GM06990 (cell line): ENCODE measurements at regions not wholly inside any gene's neighbourhood (a gene's known extent, or its start where the extent isn't known, plus 50 kb on each side); places are given as distances from the start of the nearest gene placed in this dataset.

ENCODE experiments used
- DNase-seq: peaks from one replicate; pipeline ENCODE4 v3.0.0-alpha.2; 2011; ENCODE audit not compliant: insufficient read length; ENCODE audit errors: extremely low read depth
- H3K27me3 ChIP-seq: replicated peaks from 2 replicates; pipeline ENCODE4 v1.6.0; 2011; ENCODE audit warnings: low read length; ENCODE audit not compliant: control insufficient read depth, insufficient read depth
- H3K36me3 ChIP-seq: 2 replicates; pipeline ENCODE4 v1.5.1; 2011; ENCODE audit warnings: low read length; ENCODE audit not compliant: control insufficient read depth, insufficient read depth
- H3K4me3 ChIP-seq: replicated peaks from 2 replicates; pipeline ENCODE4 v1.5.1; 2011; ENCODE audit warnings: low read depth, mild to moderate bottlenecking, control low read depth, low read length
- TF ChIP-seq, protein P1 (sequence below): IDR thresholded peaks from 2 replicates; pipeline ENCODE4 v1.5.1; 2011; ENCODE audit warnings: low read length, control low read depth, mild to moderate bottlenecking, inconsistent platforms; ENCODE audit not compliant: insufficient read depth, poor library complexity, severe bottlenecking

- TF ChIP-seq, protein P1, sequence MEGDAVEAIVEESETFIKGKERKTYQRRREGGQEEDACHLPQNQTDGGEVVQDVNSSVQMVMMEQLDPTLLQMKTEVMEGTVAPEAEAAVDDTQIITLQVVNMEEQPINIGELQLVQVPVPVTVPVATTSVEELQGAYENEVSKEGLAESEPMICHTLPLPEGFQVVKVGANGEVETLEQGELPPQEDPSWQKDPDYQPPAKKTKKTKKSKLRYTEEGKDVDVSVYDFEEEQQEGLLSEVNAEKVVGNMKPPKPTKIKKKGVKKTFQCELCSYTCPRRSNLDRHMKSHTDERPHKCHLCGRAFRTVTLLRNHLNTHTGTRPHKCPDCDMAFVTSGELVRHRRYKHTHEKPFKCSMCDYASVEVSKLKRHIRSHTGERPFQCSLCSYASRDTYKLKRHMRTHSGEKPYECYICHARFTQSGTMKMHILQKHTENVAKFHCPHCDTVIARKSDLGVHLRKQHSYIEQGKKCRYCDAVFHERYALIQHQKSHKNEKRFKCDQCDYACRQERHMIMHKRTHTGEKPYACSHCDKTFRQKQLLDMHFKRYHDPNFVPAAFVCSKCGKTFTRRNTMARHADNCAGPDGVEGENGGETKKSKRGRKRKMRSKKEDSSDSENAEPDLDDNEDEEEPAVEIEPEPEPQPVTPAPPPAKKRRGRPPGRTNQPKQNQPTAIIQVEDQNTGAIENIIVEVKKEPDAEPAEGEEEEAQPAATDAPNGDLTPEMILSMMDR = no peak
- no peak overlapping the region for H3K4me3 ChIP-seq
- H3K27me3 ChIP-seq = no peaks in the 10 kb centered on the region
- DNase-seq = no peak
- no peaks in the 10 kb centered on the region for H3K36me3 ChIP-seq
Measured at GRCh38 chr6:146890644-146891434, 292.1 kb downstream of the ADGB start.

DNA sequence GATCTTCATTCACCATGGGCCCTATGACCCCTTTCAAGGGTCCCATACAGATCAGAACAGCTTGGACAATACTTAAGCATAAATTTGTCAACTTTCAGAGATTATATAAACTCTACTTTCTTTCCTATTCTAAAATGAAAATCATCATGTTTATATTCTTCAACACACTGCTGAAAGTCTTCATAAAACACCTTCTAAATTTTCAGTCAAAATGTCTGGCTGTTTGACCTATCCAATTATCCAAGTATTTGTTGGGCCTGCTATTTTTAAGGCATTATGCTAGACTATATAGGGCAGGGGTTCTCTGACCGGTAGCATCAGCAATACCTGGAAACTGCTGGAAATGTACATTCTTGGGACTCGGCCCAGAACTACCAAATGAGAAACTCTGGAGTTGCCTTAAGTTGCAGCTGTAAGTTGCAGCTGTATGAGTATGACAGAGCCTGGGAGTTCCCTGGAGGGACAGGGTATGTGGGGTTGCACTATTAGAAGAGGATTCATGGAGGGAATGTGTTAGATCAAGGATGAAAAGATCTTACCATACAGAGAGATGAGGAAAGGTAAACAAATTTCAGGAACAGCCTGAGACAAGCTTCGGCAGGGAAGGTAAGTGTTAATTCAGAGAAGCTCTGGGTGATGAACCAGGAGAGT, 293.0 kb downstream of the ADGB start:
- Histone ChIP-seq H3K36me3 (no peaks in the 10 kb centered on the region), H3K4me3 (no peak overlapping the region), H3K27me3 (no peaks in the 10 kb centered on the region)
- DNase-seq = no peak
- TF ChIP-seq, protein P1 = no peak

- no peak for DNase-seq
- no peak overlapping the region for H3K4me3 ChIP-seq
- TF ChIP-seq, protein P1 = no peak
- H3K27me3 ChIP-seq = no peaks in the 10 kb centered on the region
- H3K36me3 ChIP-seq = no peaks in the 10 kb centered on the region
Measured at GRCh38 chr6:146892283-146892612, 293.5 kb downstream of the ADGB start.

DNA sequence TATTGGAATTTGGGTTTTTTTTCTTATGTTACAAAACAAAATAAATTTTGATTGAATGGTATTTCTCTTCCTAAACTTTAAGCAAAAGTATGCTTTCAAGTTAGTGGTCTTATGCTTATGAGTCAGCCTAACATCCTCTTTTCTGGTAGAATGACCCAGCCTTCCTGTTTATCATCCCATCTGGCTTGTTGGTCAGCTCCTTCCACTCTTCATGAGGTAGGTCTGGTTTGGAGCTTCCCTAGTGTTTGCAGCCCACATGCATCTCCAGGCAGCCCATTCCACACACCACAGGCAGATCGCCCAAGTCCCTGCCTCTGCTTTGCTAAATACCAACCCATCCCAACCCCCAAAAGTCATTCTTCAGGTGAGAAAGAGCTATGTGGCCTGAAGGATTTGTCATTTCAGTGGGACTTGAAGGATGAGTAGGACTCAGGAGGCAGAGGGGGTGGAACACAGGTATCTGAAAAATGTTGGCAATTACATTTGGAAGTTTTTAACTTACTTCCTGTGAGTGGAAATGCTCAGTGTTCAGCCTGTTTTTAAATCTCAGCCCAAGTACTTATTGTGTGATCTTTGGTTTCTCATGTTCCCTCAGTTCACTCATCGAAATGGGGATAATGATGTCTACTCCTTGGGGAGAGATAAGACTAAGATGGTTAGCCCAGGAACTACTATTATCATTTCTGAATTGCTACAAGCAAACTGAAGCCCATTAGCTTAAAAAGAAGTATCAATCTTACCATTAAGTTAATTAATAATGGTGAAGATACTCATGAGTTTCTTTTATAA, 294.0 kb downstream of the ADGB start:
- Histone ChIP-seq H3K4me3 (no peak overlapping the region), H3K36me3 (no peaks in the 10 kb centered on the region), H3K27me3 (no peaks in the 10 kb centered on the region)
- TF ChIP-seq, protein P1 = no peak
- no peak for DNase-seq

GRCh38 chr6:146893690-146894089, 294.9 kb downstream of the ADGB start:
- no peaks in the 10 kb centered on the region for H3K27me3 ChIP-seq
- H3K36me3 ChIP-seq = no peaks in the 10 kb centered on the region
- no peak for DNase-seq
- TF ChIP-seq, protein P1 = no peak
- H3K4me3 ChIP-seq = no peak overlapping the region
